GM12878 (cell line): ENCODE measurements at regions not wholly inside any gene's neighbourhood (a gene's known extent, or its start where the extent isn't known, plus 50 kb on each side); places are given as distances from the start of the nearest gene placed in this dataset.

Source experiments
- ATAC-seq: fragments of 200-7000 bp; cut with Tn5 transposase; 3 replicates; pipeline ENCODE4 v1.9.1; 2020; ENCODE audit warnings: mild to moderate bottlenecking, moderate library complexity
- BruUV-seq: library from RNA; stranded (reverse); fragments of 400-500 nt; replicated peaks from 2 replicates; lab custom pipeline; 2021; lab: Mats Ljungman, UMichigan
- CTCF ChIA-PET: fragments of 300-600 bp; sonication (Branson Sonifier 250); formaldehyde crosslinking; extraction: SDS; loops from one replicate; lab custom pipeline; 2021; ENCODE audit warnings: inconsistent platforms; lab: Yijun Ruan, JAX
- POLR2A ChIA-PET: fragments of 350-600 bp; formaldehyde crosslinking; extraction: SDS; loops from one replicate; lab custom pipeline; 2021; ENCODE audit warnings: inconsistent platforms; lab: Charles Lee
- RAD21 ChIA-PET: fragments of 300-600 bp; sonication (Branson Sonifier 250); formaldehyde crosslinking; loops from one replicate; lab custom pipeline; 2023; ENCODE audit warnings: antibody characterized with exemption; ENCODE audit not compliant: unreplicated experiment; lab: Charles Lee
- SMC1A ChIA-PET: fragments of 300-600 bp; sonication (Branson Sonifier 250); formaldehyde crosslinking; loops from one replicate; lab custom pipeline; 2023; ENCODE audit not compliant: unreplicated experiment, uncharacterized antibody; lab: Charles Lee
- DNase-seq: peaks from one replicate; pipeline ENCODE4 v3.0.0-alpha.2; 2011; ENCODE audit warnings: low read depth, low spot score
- FAIRE-seq: peaks from 3 replicates; lab custom pipeline; 2011; peaks lifted over from hg19 to GRCh38; lab: Jason Lieb, UNC
- H2AFZ ChIP-seq: 2 replicates; pipeline ENCODE4 v1.6.0; 2011; ENCODE audit warnings: low read depth, low read length, control low read depth; ENCODE audit not compliant: control insufficient read depth
- H3K27ac ChIP-seq: 2 replicates; pipeline ENCODE4 v1.5.1; 2011; ENCODE audit warnings: control low read depth; ENCODE audit not compliant: control insufficient read depth, insufficient read depth
- H3K27me3 ChIP-seq, 2 experiments: replicated peaks in 1 of 2; 2 replicates each; pipeline versions ENCODE4 v1.6.0 to v1.6.1; 2011; ENCODE audit warnings: low read length in 1 of 2; ENCODE audit not compliant: control insufficient read depth in 2 of 2, insufficient read depth in 2 of 2
- H3K36me3 ChIP-seq, 2 experiments: 2 replicates each; pipeline ENCODE4 v1.5.1; 2011; ENCODE audit warnings: low read length in 1 of 2; ENCODE audit not compliant: control insufficient read depth in 2 of 2, insufficient read depth in 2 of 2
- H3K4me1 ChIP-seq: 2 replicates; pipeline ENCODE4 v1.6.1; 2011; ENCODE audit warnings: mild to moderate bottlenecking, low read length, moderate library complexity, mixed read lengths; ENCODE audit not compliant: control insufficient read depth, insufficient read depth
- H3K4me2 ChIP-seq: 2 replicates; pipeline ENCODE4 v1.6.0; 2011; ENCODE audit warnings: control low read depth; ENCODE audit not compliant: control insufficient read depth, insufficient read depth
- H3K4me3 ChIP-seq: fragments of 200-600 bp; sonication (generic); 2 replicates; pipeline ENCODE4 v1.5.1; 2016
- H3K79me2 ChIP-seq: 2 replicates; pipeline ENCODE4 v1.6.0; 2011; ENCODE audit warnings: low read length; ENCODE audit not compliant: control insufficient read depth, insufficient read depth
- H3K9ac ChIP-seq: 2 replicates; pipeline ENCODE4 v1.8.0; 2011; ENCODE audit warnings: low read length, control low read depth, mixed read lengths; ENCODE audit not compliant: control insufficient read depth, insufficient read depth
- H3K9me3 ChIP-seq: replicated peaks from 3 replicates; pipeline ENCODE4 v1.5.1; 2011; ENCODE audit warnings: mild to moderate bottlenecking, low read length; ENCODE audit not compliant: control insufficient read depth, insufficient read depth
- H4K20me1 ChIP-seq: 2 replicates; pipeline ENCODE4 v1.6.0; 2011; ENCODE audit not compliant: control insufficient read depth, insufficient read depth
- FOXK2 ChIP-seq: fragments of 450-650 bp; IDR thresholded peaks from 2 replicates; pipeline ENCODE4 v1.6.1; 2017; ENCODE audit warnings: mild to moderate bottlenecking, moderate library complexity
- MYC ChIP-seq: IDR thresholded peaks from 2 replicates; pipeline ENCODE4 v1.6.1; 2011; ENCODE audit warnings: mild to moderate bottlenecking, low read length, moderate library complexity, inconsistent platforms; ENCODE audit not compliant: insufficient read depth, insufficient replicate concordance, insufficient read length, severe bottlenecking
- NFXL1 ChIP-seq: fragments of 450-650 bp; IDR thresholded peaks from 2 replicates; pipeline ENCODE4 v1.6.1; 2017; ENCODE audit warnings: antibody characterized with exemption, mild to moderate bottlenecking, borderline replicate concordance
- NFYA ChIP-seq: IDR thresholded peaks from 2 replicates; pipeline ENCODE4 v1.6.1; 2011; ENCODE audit warnings: low read depth, mild to moderate bottlenecking, low read length, improper control_type of control experiment, borderline replicate concordance
- NR2C1 ChIP-seq: fragments of 450-650 bp; IDR thresholded peaks from 2 replicates; pipeline ENCODE4 v1.6.1; 2017; ENCODE audit warnings: antibody characterized with exemption, mild to moderate bottlenecking, moderate library complexity
- SMARCA5 ChIP-seq: fragments of 450-650 bp; IDR thresholded peaks from 2 replicates; pipeline ENCODE4 v1.6.1; 2017; ENCODE audit warnings: mild to moderate bottlenecking
- TAF1 ChIP-seq: IDR thresholded peaks from 2 replicates; pipeline ENCODE4 v1.6.1; 2011; ENCODE audit warnings: mild to moderate bottlenecking, low read depth, low read length, borderline replicate concordance
- ZNF622 ChIP-seq: fragments of 450-650 bp; IDR thresholded peaks from 2 replicates; pipeline ENCODE4 v1.6.1; 2017; ENCODE audit warnings: mild to moderate bottlenecking, inconsistent platforms
- WGBS: methylation state at CpG from one replicate; pipeline ENCODE4 v1.1.6; 2016; ENCODE audit warnings: low lambda C conversion rate; ENCODE audit not compliant: insufficient replicate concordance, insufficient coverage; ENCODE audit errors: missing lambda C conversion rate; 5-methylcytosine and 5-hydroxymethylcytosine counted together
- in situ Hi-C: fragments of 300-500 bp; cut with MboI; formaldehyde crosslinking; loops from 9 replicates; pipeline ENCODE4 v1.14.3; 2018; ENCODE audit warnings: mixed read lengths
- intact Hi-C: fragments of 100-400 bp; cut with micrococcal nuclease; formaldehyde crosslinking; loops from one replicate; pipeline ENCODE4 v1.14.2; 2022; ENCODE audit not compliant: unreplicated experiment
- TF ChIP-seq, protein P1 (sequence below): IDR thresholded peaks from 2 replicates; pipeline ENCODE4 v1.6.1; 2011; ENCODE audit warnings: low read depth, low read length, improper control_type of control experiment, borderline replicate concordance
- TF ChIP-seq, protein P2 (sequence below): fragments of 450-650 bp; IDR thresholded peaks from 2 replicates; pipeline ENCODE4 v1.6.1; 2016; ENCODE audit warnings: mild to moderate bottlenecking
- TF ChIP-seq, protein P3 (sequence below): fragments of 450-650 bp; IDR thresholded peaks from 2 replicates; pipeline ENCODE4 v1.6.1; 2017; ENCODE audit warnings: mild to moderate bottlenecking

DNA sequence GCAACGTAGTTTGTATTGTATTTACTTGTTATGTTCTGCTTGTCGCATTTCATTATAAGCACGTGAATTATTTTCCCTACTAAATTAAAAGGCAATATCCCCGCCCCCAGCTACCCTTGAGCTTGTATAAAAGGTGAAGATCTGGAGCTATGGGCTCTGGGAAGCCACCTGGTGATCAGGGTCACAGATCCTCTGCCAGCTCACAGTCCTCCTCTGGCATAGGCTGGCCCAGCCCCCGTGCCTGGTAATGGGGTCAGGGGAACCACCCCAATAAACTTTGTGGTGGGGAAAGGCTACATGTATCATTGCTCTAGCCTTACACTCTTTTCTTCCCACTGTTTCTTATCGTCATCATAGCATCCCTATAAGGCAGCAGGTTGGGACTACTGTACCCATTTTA lies 190.2 kb upstream of the TSHZ3 start:
- TF ChIP-seq TAF1 (no peak), NFYA (no peak), MYC (no peak)
- TF ChIP-seq, protein P1, sequence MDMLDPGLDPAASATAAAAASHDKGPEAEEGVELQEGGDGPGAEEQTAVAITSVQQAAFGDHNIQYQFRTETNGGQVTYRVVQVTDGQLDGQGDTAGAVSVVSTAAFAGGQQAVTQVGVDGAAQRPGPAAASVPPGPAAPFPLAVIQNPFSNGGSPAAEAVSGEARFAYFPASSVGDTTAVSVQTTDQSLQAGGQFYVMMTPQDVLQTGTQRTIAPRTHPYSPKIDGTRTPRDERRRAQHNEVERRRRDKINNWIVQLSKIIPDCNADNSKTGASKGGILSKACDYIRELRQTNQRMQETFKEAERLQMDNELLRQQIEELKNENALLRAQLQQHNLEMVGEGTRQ = no peak
- TF ChIP-seq, protein P2, sequence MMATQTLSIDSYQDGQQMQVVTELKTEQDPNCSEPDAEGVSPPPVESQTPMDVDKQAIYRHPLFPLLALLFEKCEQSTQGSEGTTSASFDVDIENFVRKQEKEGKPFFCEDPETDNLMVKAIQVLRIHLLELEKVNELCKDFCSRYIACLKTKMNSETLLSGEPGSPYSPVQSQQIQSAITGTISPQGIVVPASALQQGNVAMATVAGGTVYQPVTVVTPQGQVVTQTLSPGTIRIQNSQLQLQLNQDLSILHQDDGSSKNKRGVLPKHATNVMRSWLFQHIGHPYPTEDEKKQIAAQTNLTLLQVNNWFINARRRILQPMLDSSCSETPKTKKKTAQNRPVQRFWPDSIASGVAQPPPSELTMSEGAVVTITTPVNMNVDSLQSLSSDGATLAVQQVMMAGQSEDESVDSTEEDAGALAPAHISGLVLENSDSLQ = no peak
- RAD21 ChIA-PET = no interaction called here
- ATAC-seq (no peak), FAIRE-seq (no peak), DNase-seq (no peak)
- H3K79me2 ChIP-seq = no peaks in the 10 kb centered on the region
- BruUV-seq = no TSS peak
- H3K9ac ChIP-seq = no peak overlapping the region
- no peaks in the 10 kb centered on the region for H3K27me3 ChIP-seq
- H3K36me3 ChIP-seq = no peaks in the 10 kb centered on the region
- no peak overlapping the region for H2AFZ ChIP-seq
- SMC1A ChIA-PET = no interaction called here
- CTCF ChIA-PET = no interaction called here
- H3K4me2 ChIP-seq = no peak overlapping the region
- H3K27ac ChIP-seq = no peak overlapping the region
- no peaks in the 10 kb centered on the region for H4K20me1 ChIP-seq
- no peaks in the 10 kb centered on the region; the same call in 2 of the 3 replicates for H3K9me3 ChIP-seq
- POLR2A ChIA-PET = no interaction called here
- WGBS = 9% methylated on average over 6 of the region's 6 CpGs
- in situ Hi-C loops (no loop called here), intact Hi-C loops (no loop called here)
- no peak overlapping the region for H3K4me3 ChIP-seq
- no peaks in the 10 kb centered on the region for H3K4me1 ChIP-seq

DNA sequence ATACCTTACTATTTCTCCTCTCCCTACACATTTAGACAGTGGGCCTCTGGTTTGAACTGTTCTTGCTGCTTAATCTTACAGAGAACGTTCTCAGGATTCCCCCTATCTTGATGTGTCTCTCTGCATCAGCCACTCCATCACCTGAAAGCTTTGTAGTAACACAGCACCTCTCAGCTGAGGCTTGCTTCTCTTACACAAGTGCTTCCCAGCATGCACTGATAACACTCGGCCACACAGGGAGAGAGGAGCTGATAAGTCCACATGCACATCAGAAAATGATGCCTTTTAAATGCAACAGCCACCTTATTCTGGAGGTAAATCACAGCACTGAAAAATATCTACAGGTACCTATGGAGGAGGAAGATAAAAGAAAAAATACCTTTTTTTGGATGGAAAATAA lies 192.2 kb upstream of the TSHZ3 start:
- no TSS peak for BruUV-seq
- CTCF ChIA-PET = no interaction called here
- FAIRE-seq = no peak
- Histone ChIP-seq H3K9ac (no peak overlapping the region), H4K20me1 (no peaks in the 10 kb centered on the region), H3K4me3 (no peak overlapping the region), H3K4me2 (no peak overlapping the region), H3K27me3 (no peaks in the 10 kb centered on the region), H2AFZ (no peak overlapping the region), H3K9me3 (no peaks in the 10 kb centered on the region; the same call in 2 of the 3 replicates), H3K36me3 (no peaks in the 10 kb centered on the region), H3K79me2 (no peaks in the 10 kb centered on the region), H3K27ac (no peak overlapping the region), H3K4me1 (no peaks in the 10 kb centered on the region)
- WGBS = 0% methylated on average over 2 of the region's 2 CpGs
- POLR2A ChIA-PET = no interaction called here
- no peak for ATAC-seq
- no peak for DNase-seq
- SMC1A ChIA-PET = no interaction called here
- RAD21 ChIA-PET = no interaction called here
- in situ Hi-C loops = no loop called here
- intact Hi-C loops = no loop called here
- TF ChIP-seq ZNF622 (no peak), TAF1 (no peak), FOXK2 (no peak), SMARCA5 (no peak), NR2C1 (no peak), NFYA (no peak), NFXL1 (no peak)
- TF ChIP-seq, protein P3, sequence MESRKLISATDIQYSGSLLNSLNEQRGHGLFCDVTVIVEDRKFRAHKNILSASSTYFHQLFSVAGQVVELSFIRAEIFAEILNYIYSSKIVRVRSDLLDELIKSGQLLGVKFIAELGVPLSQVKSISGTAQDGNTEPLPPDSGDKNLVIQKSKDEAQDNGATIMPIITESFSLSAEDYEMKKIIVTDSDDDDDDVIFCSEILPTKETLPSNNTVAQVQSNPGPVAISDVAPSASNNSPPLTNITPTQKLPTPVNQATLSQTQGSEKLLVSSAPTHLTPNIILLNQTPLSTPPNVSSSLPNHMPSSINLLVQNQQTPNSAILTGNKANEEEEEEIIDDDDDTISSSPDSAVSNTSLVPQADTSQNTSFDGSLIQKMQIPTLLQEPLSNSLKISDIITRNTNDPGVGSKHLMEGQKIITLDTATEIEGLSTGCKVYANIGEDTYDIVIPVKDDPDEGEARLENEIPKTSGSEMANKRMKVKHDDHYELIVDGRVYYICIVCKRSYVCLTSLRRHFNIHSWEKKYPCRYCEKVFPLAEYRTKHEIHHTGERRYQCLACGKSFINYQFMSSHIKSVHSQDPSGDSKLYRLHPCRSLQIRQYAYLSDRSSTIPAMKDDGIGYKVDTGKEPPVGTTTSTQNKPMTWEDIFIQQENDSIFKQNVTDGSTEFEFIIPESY = no peak
